GM13976 (cell line): ENCODE measurements at regions not wholly inside any gene's neighbourhood (a gene's known extent, or its start where the extent isn't known, plus 50 kb on each side); places are given as distances from the start of the nearest gene placed in this dataset.

Experiments
- DNase-seq: peaks from one replicate; pipeline ENCODE4 v3.0.0; 2012; ENCODE audit warnings: low spot score
- in situ Hi-C: fragments of 300-500 bp; cut with MboI; formaldehyde crosslinking; loops from one replicate; pipeline ENCODE4 v1.12.0; 2022; ENCODE audit warnings: low sequenced_read_pairs, mixed read lengths, inconsistent platforms; ENCODE audit not compliant: unreplicated experiment
- TF ChIP-seq, protein P1 (sequence below): IDR thresholded peaks from 2 replicates; pipeline ENCODE4 v1.5.1; 2012; ENCODE audit warnings: borderline replicate concordance, mild to moderate bottlenecking; ENCODE audit not compliant: insufficient read depth; ENCODE audit errors: extremely low read depth, missing control alignments, control extremely low read depth

DNA sequence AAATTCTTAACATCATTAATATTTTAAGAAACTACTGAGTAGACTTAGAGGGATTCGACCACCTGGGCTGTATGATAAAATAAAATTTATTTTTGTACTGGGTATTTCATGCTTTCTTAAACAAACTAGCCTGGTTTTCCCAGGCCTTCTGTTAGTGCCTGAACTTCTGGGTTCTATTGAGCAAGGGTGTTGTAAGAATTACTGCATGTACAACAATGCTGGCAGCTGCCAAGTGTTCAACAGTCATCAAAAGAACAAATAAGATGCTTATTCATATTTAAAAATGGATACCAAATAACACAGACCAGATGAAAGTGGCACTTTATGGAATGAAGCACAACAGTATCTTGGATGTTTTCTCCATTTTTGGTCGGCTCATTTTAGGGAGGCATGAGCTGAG is 123.2 kb upstream of the FBXL7 start:
- no peak for DNase-seq
- in situ Hi-C loops = no loop called here
- TF ChIP-seq, protein P1, sequence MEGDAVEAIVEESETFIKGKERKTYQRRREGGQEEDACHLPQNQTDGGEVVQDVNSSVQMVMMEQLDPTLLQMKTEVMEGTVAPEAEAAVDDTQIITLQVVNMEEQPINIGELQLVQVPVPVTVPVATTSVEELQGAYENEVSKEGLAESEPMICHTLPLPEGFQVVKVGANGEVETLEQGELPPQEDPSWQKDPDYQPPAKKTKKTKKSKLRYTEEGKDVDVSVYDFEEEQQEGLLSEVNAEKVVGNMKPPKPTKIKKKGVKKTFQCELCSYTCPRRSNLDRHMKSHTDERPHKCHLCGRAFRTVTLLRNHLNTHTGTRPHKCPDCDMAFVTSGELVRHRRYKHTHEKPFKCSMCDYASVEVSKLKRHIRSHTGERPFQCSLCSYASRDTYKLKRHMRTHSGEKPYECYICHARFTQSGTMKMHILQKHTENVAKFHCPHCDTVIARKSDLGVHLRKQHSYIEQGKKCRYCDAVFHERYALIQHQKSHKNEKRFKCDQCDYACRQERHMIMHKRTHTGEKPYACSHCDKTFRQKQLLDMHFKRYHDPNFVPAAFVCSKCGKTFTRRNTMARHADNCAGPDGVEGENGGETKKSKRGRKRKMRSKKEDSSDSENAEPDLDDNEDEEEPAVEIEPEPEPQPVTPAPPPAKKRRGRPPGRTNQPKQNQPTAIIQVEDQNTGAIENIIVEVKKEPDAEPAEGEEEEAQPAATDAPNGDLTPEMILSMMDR = no peak

DNA sequence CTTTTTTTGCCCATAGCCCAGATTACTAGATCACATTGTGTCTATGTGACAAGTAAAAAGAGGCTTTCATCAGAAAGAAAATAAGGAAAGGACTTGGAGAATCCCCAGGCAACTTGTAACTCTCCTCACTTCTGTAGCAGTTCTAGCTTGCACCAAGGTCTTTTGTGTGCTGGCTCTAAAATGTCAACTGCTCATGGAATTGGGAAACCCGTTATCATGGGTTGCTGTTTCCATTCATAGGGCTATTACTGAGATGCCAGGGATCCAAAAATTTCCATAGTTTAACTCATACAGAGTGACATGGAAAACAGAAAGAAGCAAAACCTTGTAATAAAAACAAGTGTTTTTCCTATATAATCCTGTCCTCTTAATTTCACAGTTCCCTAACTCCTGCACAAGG is 123.9 kb upstream of the FBXL7 start:
- DNase-seq = no peak
- in situ Hi-C loops = no loop called here
- TF ChIP-seq, protein P1 = no peak

DNA sequence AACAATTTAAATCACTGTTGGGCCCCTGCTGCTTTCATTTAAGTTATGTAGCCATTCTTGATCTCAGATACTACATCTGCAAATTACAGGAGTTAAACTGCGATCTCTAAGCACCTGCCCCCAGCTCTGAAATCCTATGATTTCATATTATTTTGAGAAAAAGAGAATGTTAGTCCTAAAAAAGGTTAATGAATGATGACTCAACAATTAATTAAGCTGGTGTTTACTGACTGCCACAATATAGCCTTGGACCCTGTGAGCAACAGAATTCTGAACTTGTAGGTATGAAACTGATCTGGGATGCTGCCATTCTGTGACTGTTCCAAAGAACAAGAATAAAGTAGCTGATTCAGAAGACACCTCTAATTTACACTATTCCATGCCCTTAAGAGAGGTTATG is 124.4 kb upstream of the FBXL7 start:
- in situ Hi-C loops = no loop called here
- TF ChIP-seq, protein P1 = no peak
- no peak for DNase-seq

DNA sequence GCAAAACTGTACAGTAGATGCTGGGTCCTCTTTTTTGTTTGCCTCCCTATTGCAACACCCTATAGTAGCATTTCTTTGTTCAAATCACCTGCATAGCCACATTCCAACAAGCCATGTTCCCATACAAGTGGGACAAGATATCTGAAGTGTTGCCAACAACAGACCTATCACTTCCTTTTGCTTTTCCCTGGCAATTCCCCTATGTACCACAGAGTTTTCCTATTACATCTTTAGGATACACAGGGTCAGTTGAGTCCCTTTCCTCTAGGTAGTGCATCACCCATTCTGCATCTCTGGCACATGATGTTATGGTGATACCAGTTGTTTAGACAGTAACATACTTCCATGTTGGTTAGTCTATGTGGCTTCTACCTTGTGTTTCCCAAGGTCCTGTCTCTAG is 125.1 kb upstream of the FBXL7 start:
- TF ChIP-seq, protein P1 = no peak
- DNase-seq = no peak
- in situ Hi-C loops = no loop called here

DNA sequence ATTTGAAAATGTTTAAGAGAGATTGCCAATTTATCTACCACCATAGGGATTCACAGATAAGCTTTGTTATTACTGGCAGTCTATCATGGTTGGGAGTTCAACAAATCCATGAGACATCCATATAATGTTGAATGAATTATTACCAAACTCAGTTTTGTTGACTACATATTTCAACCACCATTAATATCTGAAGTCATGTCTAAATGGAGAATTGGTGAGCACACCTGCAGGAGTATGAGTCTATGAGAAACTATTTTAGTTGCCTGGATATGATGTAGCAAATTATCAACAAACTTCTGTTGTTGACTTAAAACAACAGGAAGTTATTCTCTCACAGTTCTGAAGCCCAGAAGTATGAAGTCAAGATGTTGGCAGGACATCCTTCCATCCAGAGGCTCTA is 126.8 kb upstream of the FBXL7 start:
- in situ Hi-C loops = no loop called here
- no peak for DNase-seq
- TF ChIP-seq, protein P1 = no peak

DNA sequence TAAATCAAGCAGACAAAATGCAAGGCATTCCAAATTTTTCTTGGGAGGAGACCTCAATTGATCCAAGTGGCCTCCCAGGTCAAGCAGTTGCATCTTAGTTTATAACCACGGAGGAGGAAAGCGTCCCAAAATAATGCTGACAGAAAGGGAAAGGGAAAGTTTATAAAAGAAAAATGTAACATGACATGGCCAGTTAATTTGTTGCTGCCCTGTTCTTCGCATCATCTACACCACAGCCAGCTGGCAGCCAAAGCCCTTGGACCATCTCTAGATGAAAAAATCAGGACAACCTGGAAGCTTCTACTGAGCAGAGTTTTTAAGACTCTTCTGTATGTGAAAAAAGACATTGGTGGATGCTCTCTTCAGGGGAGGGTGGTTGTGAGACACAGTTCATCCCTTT is 128.8 kb upstream of the FBXL7 start:
- TF ChIP-seq, protein P1 = no peak
- DNase-seq = no peak
- in situ Hi-C loops = no loop called here

DNA sequence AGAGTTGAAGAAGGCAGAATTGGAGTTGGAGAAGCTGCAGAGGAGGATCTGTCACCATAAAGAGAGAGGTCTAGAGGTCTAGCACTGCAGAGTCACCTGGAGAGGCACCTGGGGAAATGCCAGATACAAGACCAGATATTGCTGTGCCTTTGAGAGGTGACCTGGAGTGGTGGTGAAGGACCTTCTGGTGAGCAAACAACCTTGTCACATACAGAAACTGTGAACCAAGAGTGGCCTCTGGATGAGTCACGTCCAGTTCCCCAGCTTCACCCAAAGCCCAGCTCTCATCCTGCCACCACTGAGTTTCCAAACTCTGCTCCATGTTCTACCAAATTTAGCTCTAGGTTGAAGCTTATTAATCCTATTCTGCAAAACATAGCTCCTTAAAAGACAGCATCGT is 131.1 kb upstream of the FBXL7 start:
- TF ChIP-seq, protein P1 = no peak

More for the DNA sequence above, 131.1 kb upstream of the FBXL7 start:
- in situ Hi-C loops = no loop called here
- DNase-seq = no peak
